Endothelial cell of umbilical vein (primary cell): ENCODE measurements at regions not wholly inside any gene's neighbourhood (a gene's known extent, or its start where the extent isn't known, plus 50 kb on each side); places are given as distances from the start of the nearest gene placed in this dataset.

ENCODE experiments used
- BruUV-seq: library from RNA; stranded (reverse); fragments of 400-500 nt; replicated peaks from 2 replicates; lab custom pipeline; 2021; lab: Mats Ljungman, UMichigan
- CTCF ChIA-PET: fragments of 300-600, 350-600 bp; sonication (Branson Sonifier 250); formaldehyde crosslinking; loops from one replicate; lab custom pipeline; 2021; ENCODE audit warnings: antibody characterized with exemption, inconsistent platforms; lab: Charles Lee
- POLR2A ChIA-PET: fragments of 300-600, 350-600 bp; sonication (Branson Sonifier 250); formaldehyde crosslinking; loops from one replicate; lab custom pipeline; 2021; ENCODE audit warnings: antibody characterized with exemption, inconsistent platforms; lab: Charles Lee
- DNase-seq: peaks from one replicate; pipeline ENCODE4 v3.0.0-alpha.2; 2011; ENCODE audit warnings: low read depth, low spot score
- FAIRE-seq: peaks from 2 replicates; lab custom pipeline; 2011; peaks lifted over from hg19 to GRCh38; lab: Jason Lieb, UNC
- H2AFZ ChIP-seq: 2 replicates; pipeline ENCODE4 v1.6.0; 2012; ENCODE audit warnings: low read depth, low read length, control low read depth, inconsistent platforms
- H3K27ac ChIP-seq: 2 replicates; pipeline ENCODE4 v1.5.1; 2011; ENCODE audit warnings: low read depth, mild to moderate bottlenecking, control low read depth, low read length, moderate library complexity; ENCODE audit not compliant: insufficient read depth
- H3K27me3 ChIP-seq, 2 experiments: 2 replicates each; pipeline versions ENCODE4 v1.6.0 to v1.6.1; 2011; ENCODE audit warnings: low read length in 2 of 2, mixed read lengths in 1 of 2; ENCODE audit not compliant: control insufficient read depth in 2 of 2, insufficient read depth in 2 of 2
- H3K36me3 ChIP-seq, 2 experiments: 2 replicates in 1 of 2; 3 replicates in 1 of 2; pipeline ENCODE4 v1.5.1; 2011; ENCODE audit warnings: low read length in 2 of 2, mild to moderate bottlenecking in 1 of 2, moderate library complexity in 1 of 2; ENCODE audit not compliant: control insufficient read depth in 2 of 2, insufficient read depth in 2 of 2; ENCODE audit errors: extremely low read depth in 1 of 2
- H3K4me1 ChIP-seq: 3 replicates; pipeline ENCODE4 v1.5.1; 2011; ENCODE audit warnings: mild to moderate bottlenecking, low read length; ENCODE audit not compliant: control insufficient read depth, insufficient read depth; ENCODE audit errors: extremely low read depth
- H3K4me2 ChIP-seq: 2 replicates; pipeline ENCODE4 v1.6.1; 2011; ENCODE audit warnings: low read length, control low read depth, mixed read lengths; ENCODE audit not compliant: insufficient read depth
- H3K4me3 ChIP-seq, 3 experiments: fragments of 200-600 bp in 1 of 3; sonication (generic), shearing (Covaris generic) in 1 of 3; replicated peaks in 1 of 3; 2 replicates each; pipeline ENCODE4 v1.5.1; 2011 to 2016; ENCODE audit warnings: control low read depth in 3 of 3, low read length in 3 of 3, mild to moderate bottlenecking in 2 of 3, inconsistent platforms in 1 of 3, low read depth in 1 of 3, moderate library complexity in 1 of 3; ENCODE audit not compliant: insufficient read depth in 1 of 3
- H3K79me2 ChIP-seq: 2 replicates; pipeline ENCODE4 v1.6.0; 2012; ENCODE audit warnings: low read length, inconsistent platforms; ENCODE audit not compliant: control insufficient read depth, insufficient read depth
- H3K9ac ChIP-seq: replicated peaks from 2 replicates; pipeline ENCODE3; 2011; ENCODE audit warnings: low read length, control low read depth; ENCODE audit not compliant: insufficient read depth; ENCODE audit errors: extremely low read depth
- H3K9me1 ChIP-seq: replicated peaks from 3 replicates; pipeline ENCODE4 v1.6.0; 2011; ENCODE audit warnings: mild to moderate bottlenecking, low read length; ENCODE audit not compliant: control insufficient read depth, insufficient read depth; ENCODE audit errors: extremely low read depth
- H3K9me3 ChIP-seq: replicated peaks from 2 replicates; pipeline ENCODE4 v1.5.1; 2012; ENCODE audit warnings: low read length, inconsistent platforms; ENCODE audit not compliant: control insufficient read depth, insufficient read depth
- H4K20me1 ChIP-seq: replicated peaks from 2 replicates; pipeline ENCODE3; 2011; ENCODE audit warnings: mild to moderate bottlenecking, low read length; ENCODE audit not compliant: control insufficient read depth, insufficient read depth; ENCODE audit errors: extremely low read depth
- CTCF ChIP-seq, 2 donors: IDR thresholded peaks; 1 replicate in 1 of 2; 2 replicates in 1 of 2; pipeline ENCODE4 v1.5.1; 2011; ENCODE audit warnings: low read length in 2 of 2, mild to moderate bottlenecking in 2 of 2, moderate library complexity in 2 of 2, control low read depth in 1 of 2, inconsistent platforms in 1 of 2, low read depth in 1 of 2; ENCODE audit not compliant: insufficient read depth in 1 of 2; ENCODE audit errors: extremely low read depth in 1 of 2
- EZH2 ChIP-seq: IDR thresholded peaks from 2 replicates; pipeline ENCODE4 v1.6.1; 2012; ENCODE audit warnings: borderline replicate concordance, low read depth, mild to moderate bottlenecking, moderate library complexity, low read length, inconsistent platforms; ENCODE audit not compliant: severe bottlenecking
- FOS ChIP-seq: IDR thresholded peaks from 2 replicates; pipeline ENCODE4 v1.6.1; 2011; ENCODE audit warnings: mild to moderate bottlenecking, low read length, moderate library complexity, borderline replicate concordance; ENCODE audit not compliant: insufficient read depth
- GATA2 ChIP-seq: IDR thresholded peaks from 2 replicates; pipeline ENCODE4 v1.7.0; 2011; ENCODE audit warnings: low read depth, mild to moderate bottlenecking, moderate library complexity, mixed read lengths, low read length; ENCODE audit not compliant: insufficient read length, insufficient read depth
- JUN ChIP-seq: IDR thresholded peaks from 2 replicates; pipeline ENCODE4 v1.6.1; 2011; ENCODE audit warnings: borderline replicate concordance, low read depth; ENCODE audit not compliant: insufficient read length, insufficient read depth
- MAX ChIP-seq: IDR thresholded peaks from 2 replicates; pipeline ENCODE4 v1.6.1; 2011; ENCODE audit not compliant: insufficient read depth, insufficient read length
- MYC ChIP-seq: IDR thresholded peaks from one replicate; pipeline ENCODE4 v1.6.1; 2011; ENCODE audit warnings: mild to moderate bottlenecking, low read depth, low read length
- POLR2A ChIP-seq: IDR thresholded peaks from 2 replicates; pipeline ENCODE4 v1.6.1; 2012; ENCODE audit warnings: low read depth, mild to moderate bottlenecking, control low read depth, low read length
- POLR2AphosphoS5 ChIP-seq: IDR thresholded peaks from 2 replicates; pipeline ENCODE4 v1.6.1; 2012; ENCODE audit warnings: low read depth, mild to moderate bottlenecking, control low read depth, low read length, moderate library complexity; ENCODE audit not compliant: insufficient read depth
- dilution Hi-C: fragments of 300-500 bp; cut with MboI; formaldehyde crosslinking; loops from one replicate; pipeline ENCODE4 v1.15.0; 2019; ENCODE audit warnings: low sequenced_read_pairs; ENCODE audit not compliant: extremely low pct_ligation_motif_present
- intact Hi-C: fragments of 100-400 bp; cut with micrococcal nuclease; formaldehyde crosslinking; loops from one replicate; pipeline ENCODE4 v1.10.0; 2022

- no peak for FAIRE-seq
- dilution Hi-C loops, result no loop called here
- H3K9me1 ChIP-seq, result no peaks in the 10 kb centered on the region
Measured at GRCh38 chr4:178148106-178148505, 705.9 kb upstream of the AGA start.

GRCh38 chr4:178165251-178165950, 723.2 kb upstream of the AGA start:
- Histone ChIP-seq H3K36me3 (no peaks in the 10 kb centered on the region), H3K9me1 (no peaks in the 10 kb centered on the region), H2AFZ (no peak overlapping the region), H4K20me1 (no peaks in the 10 kb centered on the region), H3K9ac (no peak overlapping the region), H3K9me3 (no peaks in the 10 kb centered on the region), H3K4me1 (no peaks in the 10 kb centered on the region), H3K27ac (no peak overlapping the region), H3K4me3 (no peak overlapping the region), H3K79me2 (no peaks in the 10 kb centered on the region), H3K4me2 (no peak overlapping the region), H3K27me3 (no peaks in the 10 kb centered on the region)
- TF ChIP-seq POLR2AphosphoS5 (no peak), JUN (no peak), EZH2 (no peak), FOS (no peak), POLR2A (no peak), CTCF (IDR thresholded peaks at IDR 0.05; ENCODE audit: extremely low read depth in 1 of 2, insufficient read depth in 1 of 2, low read depth in 1 of 2, low read length in 2 of 2) (no peak), MAX (no peak), MYC (no peak), GATA2 (no peak)
- FAIRE-seq (no peak), DNase-seq (no peak)
- no TSS peak for BruUV-seq
- ChIA-PET POLR2A (no interaction called here), CTCF (no interaction called here)
- dilution Hi-C loops (no loop called here), intact Hi-C loops (no loop called here)

More at GRCh38 chr4:178148106-178148505, 705.9 kb upstream of the AGA start:
- Histone ChIP-seq H3K9me3 (peaks cover 4% of the 10 kb centered on the region), H3K4me2 (no peak overlapping the region), H3K27ac (no peak overlapping the region), H3K4me3 (no peak overlapping the region), H3K9ac (no peak overlapping the region), H4K20me1 (no peaks in the 10 kb centered on the region), H3K36me3 (no peaks in the 10 kb centered on the region), H3K4me1 (no peaks in the 10 kb centered on the region), H2AFZ (no peak overlapping the region), H3K27me3 (no peaks in the 10 kb centered on the region), H3K79me2 (no peaks in the 10 kb centered on the region)
- ChIA-PET CTCF (no interaction called here), POLR2A (no interaction called here)
- DNase-seq, result no peak
- no TSS peak for BruUV-seq
- intact Hi-C loops, result no loop called here
- TF ChIP-seq GATA2 (no peak), POLR2AphosphoS5 (no peak), MAX (no peak), FOS (no peak), POLR2A (no peak), JUN (no peak)
